A549 (cell line): ENCODE measurements at regions not wholly inside any gene's neighbourhood (a gene's known extent, or its start where the extent isn't known, plus 50 kb on each side); places are given as distances from the start of the nearest gene placed in this dataset.
A peak's percentile ranks its signal among the peaks of the same experiment; 100 is the strongest.

Source experiments
- ATAC-seq, 2 experiments: fragments of 200-7000 bp in 1 of 2; fragments of >200 bp in 1 of 2; cut with Nextera tagmentation in 1 of 2; cut with Tn5 transposase in 1 of 2; 3 replicates each; pipeline versions ENCODE4 v1.8.0 to v1.9.1; 2018 to 2020; ENCODE audit warnings: mild to moderate bottlenecking in 1 of 2, moderate library complexity in 1 of 2
- CTCF ChIA-PET: fragments of 300-600 bp; sonication (Branson Sonifier 250); formaldehyde crosslinking; extraction: SDS; loops from one replicate; lab custom pipeline; 2021; ENCODE audit warnings: antibody characterized with exemption, inconsistent platforms; lab: Yijun Ruan, JAX
- POLR2A ChIA-PET: fragments of 350-600 bp; formaldehyde crosslinking; extraction: SDS; loops from one replicate; lab custom pipeline; 2021; ENCODE audit warnings: antibody characterized with exemption, inconsistent platforms; lab: Yijun Ruan, JAX
- DNase-seq, 2 experiments: peaks; one replicate each; pipeline versions ENCODE4 v3.0.0 to v3.0.0-alpha.2; 2011 to 2016; ENCODE audit warnings: low read depth in 1 of 2, low spot score in 1 of 2
- FAIRE-seq: peaks from 2 replicates; lab custom pipeline; 2011; peaks lifted over from hg19 to GRCh38; lab: Jason Lieb, UNC
- H3K27ac ChIP-seq, 2 experiments: fragments of >200 bp; sonication (Bioruptor Twin); formaldehyde crosslinking; 3 replicates each; pipeline ENCODE4 v1.5.1; 2016 to 2017
- H3K4me1 ChIP-seq: fragments of >200 bp; sonication (Bioruptor Twin); formaldehyde crosslinking; 3 replicates; pipeline ENCODE4 v1.6.1; 2016
- H3K4me2 ChIP-seq: fragments of >200 bp; sonication (Bioruptor Twin); formaldehyde crosslinking; 3 replicates; pipeline ENCODE4 v1.6.1; 2016
- H3K4me3 ChIP-seq: fragments of >200 bp; sonication (Bioruptor Twin); formaldehyde crosslinking; 3 replicates; pipeline ENCODE4 v1.5.1; 2016
- H3K9me3 ChIP-seq: fragments of >200 bp; sonication (Bioruptor Twin); formaldehyde crosslinking; 3 replicates; pipeline ENCODE4 v1.6.1; 2016
- CBX8 ChIP-seq: fragments of 200-600 bp; sonication (generic); IDR thresholded peaks from 2 replicates; pipeline ENCODE4 v1.6.1; 2016
- CEBPB ChIP-seq, 2 experiments: fragments of >200 bp in 1 of 2; sonication (Bioruptor Twin) in 1 of 2; formaldehyde crosslinking in 1 of 2; IDR thresholded peaks; 2 replicates each; pipeline ENCODE4 v1.6.1; 2012 to 2016
- EHF ChIP-seq: fragments of 250-450 bp; sonication (Bioruptor Pico); IDR thresholded peaks from 2 replicates; pipeline ENCODE4 v1.5.0; 2020; ENCODE audit warnings: mild to moderate bottlenecking
- HDAC2 ChIP-seq: fragments of 200-600 bp; sonication (generic); IDR thresholded peaks from 2 replicates; pipeline ENCODE4 v1.6.1; 2016
- HEYL ChIP-seq: fragments of 250-450 bp; sonication (Bioruptor Pico); IDR thresholded peaks from 2 replicates; pipeline ENCODE4 v1.8.0; 2021; ENCODE audit warnings: mild to moderate bottlenecking, moderate library complexity
- HMGXB4 ChIP-seq: fragments of 250-450 bp; sonication (Bioruptor Pico); IDR thresholded peaks from 2 replicates; pipeline ENCODE4 v1.5.0; 2021; ENCODE audit warnings: mild to moderate bottlenecking, moderate library complexity, borderline replicate concordance
- HOXB5 ChIP-seq: fragments of 250-450 bp; sonication (Bioruptor Pico); IDR thresholded peaks from 2 replicates; pipeline ENCODE4 v1.5.0; 2020; ENCODE audit warnings: mild to moderate bottlenecking, moderate library complexity
- JUN ChIP-seq, 2 experiments: fragments of >200 bp; sonication (Bioruptor Twin); formaldehyde crosslinking; IDR thresholded peaks; 2 replicates in 1 of 2; 3 replicates in 1 of 2; pipeline ENCODE4 v1.6.1; 2016 to 2017
- KDM5A ChIP-seq: fragments of 200-600 bp; sonication (generic); IDR thresholded peaks from 2 replicates; pipeline ENCODE4 v1.6.1; 2016; ENCODE audit warnings: antibody characterized with exemption, mild to moderate bottlenecking
- MAFK ChIP-seq: fragments of 450-650 bp; IDR thresholded peaks from 2 replicates; pipeline ENCODE4 v1.6.1; 2014; ENCODE audit not compliant: partially characterized antibody
- NFE2L2 ChIP-seq: fragments of 150-350 bp; conservative IDR thresholded peaks from 2 replicates; pipeline ENCODE4 v1.6.1; 2014; ENCODE audit warnings: low read length
- NPAS2 ChIP-seq: fragments of 250-450 bp; sonication (Bioruptor Pico); IDR thresholded peaks from 2 replicates; pipeline ENCODE4 v1.8.0; 2022; ENCODE audit warnings: mild to moderate bottlenecking, moderate library complexity, borderline replicate concordance
- RNF2 ChIP-seq: fragments of 200-600 bp; sonication (generic); IDR thresholded peaks from 2 replicates; pipeline ENCODE4 v1.6.1; 2016; ENCODE audit warnings: low read depth, mild to moderate bottlenecking, antibody characterized with exemption, moderate library complexity, borderline replicate concordance
- TFCP2L1 ChIP-seq: fragments of 250-450 bp; sonication (Bioruptor Pico); IDR thresholded peaks from 2 replicates; pipeline ENCODE4 v1.5.0; 2021; ENCODE audit warnings: mild to moderate bottlenecking
- USF2 ChIP-seq: fragments of 450-650 bp; IDR thresholded peaks from 2 replicates; pipeline ENCODE4 v1.6.1; 2014; ENCODE audit warnings: antibody characterized with exemption
- ZC3H11A ChIP-seq: fragments of 450-650 bp; IDR thresholded peaks from 2 replicates; pipeline ENCODE4 v1.6.1; 2014; ENCODE audit warnings: antibody characterized with exemption, mild to moderate bottlenecking
- ZSCAN20 ChIP-seq: fragments of 250-450 bp; sonication (Bioruptor Pico); IDR thresholded peaks from 2 replicates; pipeline ENCODE4 v1.8.0; 2022; ENCODE audit warnings: mild to moderate bottlenecking, moderate library complexity
- WGBS: methylation state at CpG from one replicate; pipeline ENCODE4 v1.1.6; 2017; ENCODE audit errors: missing lambda C conversion rate; 5-methylcytosine and 5-hydroxymethylcytosine counted together

GRCh38 chr7:27359181-27360125, 116.9 kb downstream of the EVX1 start (continued):
- no peak for TF ChIP-seq USF2

- Histone ChIP-seq H3K9me3 (no peaks in the 10 kb centered on the region), H3K4me1 (peaks cover 9% of the 10 kb centered on the region; the same call in 2 of the 3 replicates), H3K4me2 (no peak overlapping the region), H3K27ac (no peak overlapping the region), H3K4me3 (no peak overlapping the region)
- TF ChIP-seq HMGXB4 (CRISPR knock-in tag) (no peak), TFCP2L1 (CRISPR knock-in tag) (no peak), HEYL (CRISPR knock-in tag) (no peak), EHF (CRISPR knock-in tag) (no peak), HDAC2 (no peak), NPAS2 (CRISPR knock-in tag) (no peak), JUN (IDR thresholded peaks at IDR 0.05) (no peak), KDM5A (no peak), ZC3H11A (no peak), RNF2 (no peak), CBX8 (no peak)
- no peak for FAIRE-seq
- DNase-seq: no peak
- no peak for ATAC-seq
- 90% methylated on average over 10 of the region's 10 CpGs for WGBS
- ChIA-PET CTCF (interaction anchor here (0.9 to 1.4 kb wide), 2 partner anchors 28 to 181 kb away, joined by 3 read pairs; no protein-coding TSS in a partner anchor), POLR2A (no interaction called here)
Observed at GRCh38 chr7:27361522-27361921, 118.9 kb downstream of the EVX1 start.

- DNase-seq: no peak
- H3K4me1 ChIP-seq: peaks cover 9% of the 10 kb centered on the region; the same call in 2 of the 3 replicates
- no peak for ATAC-seq
- H3K27ac ChIP-seq: no peak overlapping the region
- CTCF ChIA-PET: interaction anchor here (0.9 to 1.4 kb wide), 2 partner anchors 27 to 182 kb away, joined by 3 read pairs; no protein-coding TSS in a partner anchor
- no peak overlapping the region for H3K4me3 ChIP-seq
- POLR2A ChIA-PET: no interaction called here
- 84% methylated on average over 4 of the region's 4 CpGs for WGBS
- no peak overlapping the region for H3K4me2 ChIP-seq
- H3K9me3 ChIP-seq: no peaks in the 10 kb centered on the region
- TF ChIP-seq NFE2L2 (no peak), HOXB5 (CRISPR knock-in tag) (no peak)
- TF ChIP-seq, all 56 proteins: peak for 0
- no peak for FAIRE-seq
Observed at GRCh38 chr7:27362026-27362425, 119.4 kb downstream of the EVX1 start.

GRCh38 chr7:27364344-27364758, 121.7 kb downstream of the EVX1 start:
- Histone ChIP-seq H3K9me3 (no peaks in the 10 kb centered on the region), H3K4me2 (peak overlapping the region; percentile 35), H3K4me1 (peaks cover 12% of the 10 kb centered on the region; the same call in 2 of the 3 replicates), H3K4me3 (no peak overlapping the region), H3K27ac (peak overlapping the region in 1 of 2 experiments; percentile 44; a peak in 2 of 6 replicates)
- CTCF ChIA-PET: no interaction called here
- WGBS: 81% methylated on average over 4 of the region's 4 CpGs
- FAIRE-seq (no peak), DNase-seq (no peak), ATAC-seq (peak; percentile 13 to 32; a peak in 3 of 6 replicates)
- TF ChIP-seq ZSCAN20 (CRISPR knock-in tag) (no peak), CEBPB (IDR thresholded peaks at IDR 0.05) (peak; percentile 17 to 66; a peak in 3 of 4 replicates), MAFK (no peak)
- POLR2A ChIA-PET: no interaction called here
